ENCODE measurements at regions not wholly inside any gene's neighbourhood (a gene's known extent, or its start where the extent isn't known, plus 50 kb on each side); places are given as distances from the start of the nearest gene placed in this dataset.

DNA sequence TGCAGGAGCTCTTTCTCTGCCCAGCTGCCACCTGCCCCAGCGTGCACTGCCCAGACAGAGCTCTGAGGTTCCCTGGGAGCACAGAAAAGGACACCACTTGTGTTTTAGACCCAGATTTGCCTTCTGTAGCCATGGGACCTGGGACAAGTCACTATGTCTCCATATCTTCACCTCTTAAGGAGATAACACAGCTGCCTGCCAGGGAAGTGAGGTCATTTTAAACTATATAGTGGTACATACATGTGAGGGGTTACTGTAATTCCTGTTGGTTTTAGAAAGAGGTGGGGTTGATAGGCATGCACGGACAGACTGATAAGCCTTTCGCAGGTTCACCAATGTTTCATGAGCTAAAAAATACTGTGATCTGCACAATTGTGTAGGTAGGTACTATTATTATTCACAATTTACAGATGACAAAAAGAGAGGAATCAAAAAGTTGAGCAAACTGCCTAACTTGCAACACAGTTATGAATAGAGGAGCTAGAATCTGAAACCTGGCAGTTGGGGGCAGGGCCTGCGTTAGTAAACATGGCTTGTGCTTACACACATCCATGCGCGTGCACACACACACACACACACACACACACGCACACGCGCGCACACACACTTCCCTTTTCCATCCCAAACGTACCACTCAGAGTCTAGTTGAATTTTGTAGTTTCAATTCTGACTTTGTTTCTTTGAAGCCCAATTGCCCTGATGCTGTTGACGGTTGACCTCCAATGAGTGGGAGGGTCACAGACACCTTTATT lies 193.6 kb downstream of the FAM43A start:
- in situ Hi-C loops (cut with HindIII; ENCODE audit: low pct_unique_long_range_greater_than_20kb, low sequenced_read_pairs) = no loop called here
- intact Hi-C loops (cut with micrococcal nuclease; ENCODE audit: unreplicated experiment) = loop anchor here (10.0 kb wide), 1 partner anchor 195 kb away; the partner anchor contains the start of gene FAM43A
- ChIA-PET POLR2A (no interaction called here), CTCF (interaction anchor here (1.2 to 1.6 kb wide), 2 partner anchors 9 to 197 kb away, joined by 3 to 4 read pairs; no protein-coding TSS in a partner anchor)
- Histone ChIP-seq H3K9me3 (ENCODE audit: control insufficient read depth, insufficient read depth, low read depth, low read length) (no peaks in the 10 kb centered on the region; the same call in 1 of the 2 replicates), H3K36me3 (ENCODE audit: control insufficient read depth, insufficient read depth, low read length) (no peaks in the 10 kb centered on the region), H3K27ac (ENCODE audit: low read length) (no peak overlapping the region), H3K4me1 (ENCODE audit: control insufficient read depth, insufficient read depth, low read length) (no peaks in the 10 kb centered on the region), H3K4me3 (ENCODE audit: low read depth in 2 of 2, low read length in 2 of 2) (no peak overlapping the region), H3K27me3 (ENCODE audit: control insufficient read depth, insufficient read depth, low read length) (no peaks in the 10 kb centered on the region)
- ATAC-seq (no peak), DNase-seq (ENCODE audit: low read depth, low spot score) (no peak)
- no TSS peak for BruUV-seq (replicated peaks)
- TF ChIP-seq, protein P1, sequence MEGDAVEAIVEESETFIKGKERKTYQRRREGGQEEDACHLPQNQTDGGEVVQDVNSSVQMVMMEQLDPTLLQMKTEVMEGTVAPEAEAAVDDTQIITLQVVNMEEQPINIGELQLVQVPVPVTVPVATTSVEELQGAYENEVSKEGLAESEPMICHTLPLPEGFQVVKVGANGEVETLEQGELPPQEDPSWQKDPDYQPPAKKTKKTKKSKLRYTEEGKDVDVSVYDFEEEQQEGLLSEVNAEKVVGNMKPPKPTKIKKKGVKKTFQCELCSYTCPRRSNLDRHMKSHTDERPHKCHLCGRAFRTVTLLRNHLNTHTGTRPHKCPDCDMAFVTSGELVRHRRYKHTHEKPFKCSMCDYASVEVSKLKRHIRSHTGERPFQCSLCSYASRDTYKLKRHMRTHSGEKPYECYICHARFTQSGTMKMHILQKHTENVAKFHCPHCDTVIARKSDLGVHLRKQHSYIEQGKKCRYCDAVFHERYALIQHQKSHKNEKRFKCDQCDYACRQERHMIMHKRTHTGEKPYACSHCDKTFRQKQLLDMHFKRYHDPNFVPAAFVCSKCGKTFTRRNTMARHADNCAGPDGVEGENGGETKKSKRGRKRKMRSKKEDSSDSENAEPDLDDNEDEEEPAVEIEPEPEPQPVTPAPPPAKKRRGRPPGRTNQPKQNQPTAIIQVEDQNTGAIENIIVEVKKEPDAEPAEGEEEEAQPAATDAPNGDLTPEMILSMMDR (IDR thresholded peaks at IDR 0.05) = no peak

DNA sequence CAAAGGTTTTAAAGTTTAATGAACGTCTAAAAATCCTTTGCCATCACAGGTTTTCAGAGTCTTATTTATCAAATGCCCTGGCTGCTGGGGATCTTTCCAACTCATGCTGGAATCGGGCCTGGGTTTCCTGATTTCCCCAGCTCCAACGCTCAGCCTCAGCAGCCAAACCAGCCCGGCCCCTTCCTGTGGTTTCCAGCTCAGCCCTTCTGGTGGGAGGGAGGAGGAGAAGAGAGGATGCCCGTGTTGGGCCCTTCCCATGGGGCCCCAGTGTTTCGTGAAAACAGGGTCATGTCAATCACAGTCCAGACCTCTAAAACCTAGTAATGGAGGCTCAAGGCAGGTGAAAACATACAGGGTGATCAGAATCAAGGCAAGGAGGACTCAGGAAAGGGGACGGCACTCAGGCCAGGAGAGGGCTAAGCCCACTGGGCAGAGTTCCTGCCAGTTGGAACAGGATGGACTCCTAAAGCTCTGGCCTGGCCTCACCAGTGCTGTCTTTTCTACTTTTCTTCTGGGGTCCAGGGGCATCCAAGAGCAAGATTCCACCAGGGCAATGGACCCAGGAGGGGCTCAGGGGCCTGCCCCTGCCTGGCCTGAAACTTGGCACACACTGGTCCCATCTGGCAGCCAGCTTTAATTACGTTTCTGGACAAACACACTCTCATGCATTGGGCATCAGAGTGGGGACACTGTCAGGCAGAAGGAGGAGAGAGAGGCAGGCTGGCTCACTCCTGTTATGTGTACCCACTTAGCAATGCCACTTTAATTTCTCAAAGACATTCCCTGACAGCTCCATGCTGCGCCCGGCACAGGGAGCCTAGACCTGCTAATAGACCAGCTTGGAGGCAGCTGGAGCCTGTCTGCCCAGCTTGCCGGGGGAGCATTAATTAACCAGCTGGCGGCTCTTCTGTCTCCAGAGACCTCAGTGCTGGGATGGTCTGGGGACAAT lies 194.6 kb downstream of the FAM43A start:
- DNase-seq (ENCODE audit: low read depth, low spot score) (no peak), ATAC-seq (no peak)
- no peaks in the 10 kb centered on the region for H3K4me1 ChIP-seq (ENCODE audit: control insufficient read depth, insufficient read depth, low read length)
- TF ChIP-seq, protein P2, sequence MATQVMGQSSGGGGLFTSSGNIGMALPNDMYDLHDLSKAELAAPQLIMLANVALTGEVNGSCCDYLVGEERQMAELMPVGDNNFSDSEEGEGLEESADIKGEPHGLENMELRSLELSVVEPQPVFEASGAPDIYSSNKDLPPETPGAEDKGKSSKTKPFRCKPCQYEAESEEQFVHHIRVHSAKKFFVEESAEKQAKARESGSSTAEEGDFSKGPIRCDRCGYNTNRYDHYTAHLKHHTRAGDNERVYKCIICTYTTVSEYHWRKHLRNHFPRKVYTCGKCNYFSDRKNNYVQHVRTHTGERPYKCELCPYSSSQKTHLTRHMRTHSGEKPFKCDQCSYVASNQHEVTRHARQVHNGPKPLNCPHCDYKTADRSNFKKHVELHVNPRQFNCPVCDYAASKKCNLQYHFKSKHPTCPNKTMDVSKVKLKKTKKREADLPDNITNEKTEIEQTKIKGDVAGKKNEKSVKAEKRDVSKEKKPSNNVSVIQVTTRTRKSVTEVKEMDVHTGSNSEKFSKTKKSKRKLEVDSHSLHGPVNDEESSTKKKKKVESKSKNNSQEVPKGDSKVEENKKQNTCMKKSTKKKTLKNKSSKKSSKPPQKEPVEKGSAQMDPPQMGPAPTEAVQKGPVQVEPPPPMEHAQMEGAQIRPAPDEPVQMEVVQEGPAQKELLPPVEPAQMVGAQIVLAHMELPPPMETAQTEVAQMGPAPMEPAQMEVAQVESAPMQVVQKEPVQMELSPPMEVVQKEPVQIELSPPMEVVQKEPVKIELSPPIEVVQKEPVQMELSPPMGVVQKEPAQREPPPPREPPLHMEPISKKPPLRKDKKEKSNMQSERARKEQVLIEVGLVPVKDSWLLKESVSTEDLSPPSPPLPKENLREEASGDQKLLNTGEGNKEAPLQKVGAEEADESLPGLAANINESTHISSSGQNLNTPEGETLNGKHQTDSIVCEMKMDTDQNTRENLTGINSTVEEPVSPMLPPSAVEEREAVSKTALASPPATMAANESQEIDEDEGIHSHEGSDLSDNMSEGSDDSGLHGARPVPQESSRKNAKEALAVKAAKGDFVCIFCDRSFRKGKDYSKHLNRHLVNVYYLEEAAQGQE (IDR thresholded peaks at IDR 0.05; ENCODE audit: insufficient read depth in 1 of 2, low read depth in 2 of 2, low read length in 1 of 2) = no peak
- TF ChIP-seq POLR2AphosphoS5 (IDR thresholded peaks at IDR 0.05; ENCODE audit: low read depth, low read length) = no peak
- no peak for TF ChIP-seq SIN3A (IDR thresholded peaks at IDR 0.05; ENCODE audit: borderline replicate concordance, insufficient read depth, low read depth, low read length)
- no peak for TF ChIP-seq TCF7L2 (IDR thresholded peaks at IDR 0.05; ENCODE audit: low read depth, low read length)
- TF ChIP-seq, protein P1 (IDR thresholded peaks at IDR 0.05) = no peak
- no peaks in the 10 kb centered on the region for H3K27me3 ChIP-seq (ENCODE audit: control insufficient read depth, insufficient read depth, low read length)
- in situ Hi-C loops (cut with HindIII; ENCODE audit: low pct_unique_long_range_greater_than_20kb, low sequenced_read_pairs) (no loop called here), intact Hi-C loops (cut with micrococcal nuclease; ENCODE audit: unreplicated experiment) (loop anchor here (10.0 kb wide), 1 partner anchor 195 kb away; the partner anchor contains the start of gene FAM43A)
- H3K4me3 ChIP-seq (ENCODE audit: low read depth in 2 of 2, low read length in 2 of 2) = no peak overlapping the region
- H3K36me3 ChIP-seq (ENCODE audit: control insufficient read depth, insufficient read depth, low read length) = no peaks in the 10 kb centered on the region
- CTCF ChIA-PET = interaction anchor here (1.2 to 1.6 kb wide), 2 partner anchors 10 to 198 kb away, joined by 3 to 4 read pairs; no protein-coding TSS in a partner anchor
- peaks cover 2% of the 10 kb centered on the region; the same call in 1 of the 2 replicates for H3K9me3 ChIP-seq (ENCODE audit: control insufficient read depth, insufficient read depth, low read depth, low read length)
- H3K27ac ChIP-seq (ENCODE audit: low read length) = peak overlapping the region; percentile 9; the same call in 1 of the 2 replicates
- POLR2A ChIA-PET = no interaction called here
- BruUV-seq (replicated peaks) = no TSS peak

Data from Panc1 (cell line).